Mesenchymal stem cell (in vitro differentiated cells and primary cell): ENCODE measurements at regions not wholly inside any gene's neighbourhood (a gene's known extent, or its start where the extent isn't known, plus 50 kb on each side); places are given as distances from the start of the nearest gene placed in this dataset.

ENCODE experiments used
- DNase-seq: peaks from one replicate; pipeline ENCODE4 v3.0.0-alpha.2; 2013
- H2AFZ ChIP-seq: one replicate; pipeline ENCODE4 v1.6.1; 2013; ENCODE audit warnings: low read depth, mild to moderate bottlenecking, control low read depth, inconsistent platforms, low read length, moderate library complexity
- H2AK5ac ChIP-seq: 2 replicates; pipeline ENCODE4 v1.6.1; 2013; ENCODE audit warnings: low read length, moderate library complexity, mild to moderate bottlenecking, inconsistent platforms; ENCODE audit not compliant: severe bottlenecking
- H2BK120ac ChIP-seq: one replicate; pipeline ENCODE4 v1.6.1; 2013; ENCODE audit warnings: low read depth, mild to moderate bottlenecking, inconsistent platforms, low read length, moderate library complexity
- H2BK12ac ChIP-seq, 2 experiments: one replicate each; pipeline ENCODE4 v1.6.1; 2013; ENCODE audit warnings: inconsistent platforms in 2 of 2, low read length in 2 of 2, mild to moderate bottlenecking in 2 of 2, moderate library complexity in 2 of 2, control low read depth in 1 of 2
- H2BK15ac ChIP-seq: one replicate; pipeline ENCODE4 v1.6.1; 2013; ENCODE audit warnings: mild to moderate bottlenecking, low read depth, inconsistent platforms; ENCODE audit not compliant: poor library complexity, severe bottlenecking
- H2BK5ac ChIP-seq: 2 replicates; pipeline ENCODE4 v1.6.1; 2013; ENCODE audit warnings: low read depth, mild to moderate bottlenecking, low read length, control low read depth, inconsistent platforms; ENCODE audit not compliant: poor library complexity, severe bottlenecking
- H3K14ac ChIP-seq, 2 experiments: one replicate each; pipeline ENCODE4 v1.6.1; 2013; ENCODE audit warnings: inconsistent platforms in 2 of 2, low read length in 2 of 2, control low read depth in 1 of 2, mild to moderate bottlenecking in 1 of 2, moderate library complexity in 1 of 2
- H3K18ac ChIP-seq, 2 experiments: one replicate each; pipeline ENCODE4 v1.6.1; 2013; ENCODE audit warnings: inconsistent platforms in 2 of 2, low read length in 2 of 2, control low read depth in 1 of 2, low read depth in 1 of 2, mild to moderate bottlenecking in 1 of 2
- H3K23ac ChIP-seq, 2 experiments: one replicate each; pipeline ENCODE4 v1.6.1; 2013; ENCODE audit warnings: inconsistent platforms in 2 of 2, low read length in 2 of 2, mild to moderate bottlenecking in 2 of 2, moderate library complexity in 2 of 2, control low read depth in 1 of 2
- H3K27ac ChIP-seq: 2 replicates; pipeline ENCODE4 v1.5.1; 2013; ENCODE audit warnings: mild to moderate bottlenecking, moderate library complexity, low read length, control low read depth, inconsistent platforms; ENCODE audit not compliant: poor library complexity, severe bottlenecking
- H3K27me3 ChIP-seq, 2 experiments: 2 replicates each; pipeline versions ENCODE4 v1.6.1 to v1.7.0; 2013; ENCODE audit warnings: low read length in 2 of 2, mild to moderate bottlenecking in 2 of 2, moderate library complexity in 2 of 2, control low read depth in 1 of 2, inconsistent platforms in 1 of 2; ENCODE audit not compliant: control insufficient read depth in 1 of 2, insufficient read depth in 1 of 2
- H3K36me3 ChIP-seq, 2 experiments: 2 replicates each; pipeline versions ENCODE4 v1.6.1 to v1.7.0; 2013; ENCODE audit warnings: low read length in 2 of 2, control low read depth in 1 of 2, inconsistent platforms in 1 of 2, low read depth in 1 of 2, mild to moderate bottlenecking in 1 of 2; ENCODE audit not compliant: insufficient read depth in 2 of 2, control insufficient read depth in 1 of 2
- H3K4ac ChIP-seq, 2 experiments: one replicate each; pipeline ENCODE4 v1.6.1; 2013; ENCODE audit warnings: inconsistent platforms in 2 of 2, low read length in 2 of 2, mild to moderate bottlenecking in 2 of 2, moderate library complexity in 2 of 2, control low read depth in 1 of 2, low read depth in 1 of 2
- H3K4me1 ChIP-seq: 2 replicates; pipeline ENCODE4 v1.6.1; 2013; ENCODE audit warnings: low read depth, low read length, control low read depth; ENCODE audit not compliant: control insufficient read depth, insufficient read depth
- H3K4me2 ChIP-seq: 2 replicates; pipeline ENCODE4 v1.6.1; 2013; ENCODE audit warnings: low read length, mild to moderate bottlenecking, inconsistent platforms; ENCODE audit not compliant: poor library complexity, severe bottlenecking
- H3K4me3 ChIP-seq, 2 experiments: 2 replicates each; pipeline versions ENCODE4 v1.5.1 to v1.7.0; 2013; ENCODE audit warnings: low read length in 2 of 2, mild to moderate bottlenecking in 2 of 2, control low read depth in 1 of 2, low read depth in 1 of 2; ENCODE audit not compliant: insufficient read depth in 1 of 2
- H3K79me1 ChIP-seq: replicated peaks from 2 replicates; pipeline ENCODE4 v1.6.1; 2013; ENCODE audit warnings: mild to moderate bottlenecking, control low read depth, low read length, inconsistent platforms; ENCODE audit not compliant: poor library complexity, severe bottlenecking
- H3K9ac ChIP-seq: 2 replicates; pipeline ENCODE4 v1.7.0; 2013; ENCODE audit warnings: mild to moderate bottlenecking, low read length, moderate library complexity
- H3K9me3 ChIP-seq: 2 replicates; pipeline ENCODE4 v1.7.0; 2013; ENCODE audit warnings: mild to moderate bottlenecking, low read length; ENCODE audit not compliant: control insufficient read depth
- H4K8ac ChIP-seq: one replicate; pipeline ENCODE4 v1.6.1; 2013; ENCODE audit warnings: inconsistent platforms, mild to moderate bottlenecking, low read length, moderate library complexity
- H4K91ac ChIP-seq: one replicate; pipeline ENCODE4 v1.6.1; 2013; ENCODE audit warnings: mild to moderate bottlenecking, low read length, inconsistent platforms
- WGBS: methylation state at CpG from one replicate; pipeline ENCODE4 v1.1.7; 2013; ENCODE audit warnings: mixed read lengths; 5-methylcytosine and 5-hydroxymethylcytosine counted together

- Histone ChIP-seq H3K14ac (no peak overlapping the region), H2AFZ (no peak overlapping the region), H3K9me3 (no peaks in the 10 kb centered on the region), H4K91ac (no peak overlapping the region), H3K23ac (no peak overlapping the region), H2BK5ac (no peak overlapping the region), H2BK15ac (no peak overlapping the region), H2BK12ac (no peak overlapping the region), H2AK5ac (no peak overlapping the region), H2BK120ac (no peak overlapping the region), H3K27ac (no peak overlapping the region), H3K79me1 (no peaks in the 10 kb centered on the region), H3K9ac (no peak overlapping the region), H3K4me2 (no peak overlapping the region), H3K18ac (no peak overlapping the region), H3K36me3 (no peaks in the 10 kb centered on the region), H3K4me3 (no peak overlapping the region), H3K4ac (no peak overlapping the region), H3K27me3 (no peaks in the 10 kb centered on the region), H4K8ac (no peak overlapping the region), H3K4me1 (no peaks in the 10 kb centered on the region)
- no peak for DNase-seq
- 97% methylated on average over 4 of the region's 4 CpGs for WGBS
Measured at GRCh38 chr5:112646139-112646936, 91.3 kb upstream of the APC start.

GRCh38 chr5:112647428-112647827 is 90.3 kb upstream of the APC start:
- H3K4me1 ChIP-seq: no peaks in the 10 kb centered on the region
- no peak overlapping the region for H3K4me2 ChIP-seq
- WGBS: 68% methylated on average over 1 of the region's 1 CpG
- H3K79me1 ChIP-seq: no peaks in the 10 kb centered on the region
- no peak overlapping the region for H2BK120ac ChIP-seq
- H2BK12ac ChIP-seq: no peak overlapping the region
- H3K27ac ChIP-seq: no peak overlapping the region
- H3K14ac ChIP-seq: no peak overlapping the region
- no peak overlapping the region for H3K23ac ChIP-seq
- no peak overlapping the region for H4K8ac ChIP-seq
- no peak overlapping the region for H3K4ac ChIP-seq
- no peaks in the 10 kb centered on the region for H3K27me3 ChIP-seq
- no peak for DNase-seq
- no peak overlapping the region for H2BK15ac ChIP-seq
- no peak overlapping the region for H2BK5ac ChIP-seq
- no peak overlapping the region for H2AK5ac ChIP-seq
- H3K36me3 ChIP-seq: no peaks in the 10 kb centered on the region
- H2AFZ ChIP-seq: no peak overlapping the region
- no peak overlapping the region for H4K91ac ChIP-seq
- H3K18ac ChIP-seq: no peak overlapping the region
- no peak overlapping the region for H3K9ac ChIP-seq
- no peak overlapping the region for H3K4me3 ChIP-seq
- no peaks in the 10 kb centered on the region for H3K9me3 ChIP-seq

DNA sequence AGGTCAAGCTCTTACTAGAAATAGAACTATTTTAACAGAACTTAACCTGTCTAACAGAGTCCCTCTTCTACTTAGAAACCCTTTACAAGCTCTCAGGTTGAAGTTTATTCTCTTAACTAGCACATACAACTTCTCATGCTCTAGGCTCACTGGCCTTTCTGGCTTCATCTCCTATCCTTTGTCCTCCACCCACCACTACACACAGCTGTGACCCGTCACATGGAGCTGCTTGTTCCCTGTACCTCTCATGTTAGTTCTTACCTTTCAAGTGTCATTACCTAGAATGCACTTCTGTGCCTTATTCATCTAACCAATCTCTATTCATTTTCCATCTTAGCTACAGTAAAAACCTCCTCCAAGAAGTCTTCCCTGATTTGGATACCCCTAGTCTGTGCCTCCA is 89.4 kb upstream of the APC start:
- H2BK120ac ChIP-seq: no peak overlapping the region
- H3K4ac ChIP-seq: no peak overlapping the region
- H3K4me1 ChIP-seq: no peaks in the 10 kb centered on the region
- H2BK5ac ChIP-seq: no peak overlapping the region
- 87% methylated on average over 1 of the region's 1 CpG for WGBS
- H3K4me3 ChIP-seq: no peak overlapping the region
- H3K9ac ChIP-seq: no peak overlapping the region
- H3K27ac ChIP-seq: no peak overlapping the region
- H3K36me3 ChIP-seq: no peaks in the 10 kb centered on the region
- H3K9me3 ChIP-seq: no peaks in the 10 kb centered on the region
- no peak overlapping the region for H2BK12ac ChIP-seq
- H3K79me1 ChIP-seq: no peaks in the 10 kb centered on the region
- H3K18ac ChIP-seq: no peak overlapping the region
- H3K23ac ChIP-seq: no peak overlapping the region
- no peak overlapping the region for H2AK5ac ChIP-seq
- H2BK15ac ChIP-seq: no peak overlapping the region
- no peak overlapping the region for H4K8ac ChIP-seq
- no peak overlapping the region for H3K4me2 ChIP-seq
- H3K14ac ChIP-seq: no peak overlapping the region
- H3K27me3 ChIP-seq: no peaks in the 10 kb centered on the region
- no peak for DNase-seq
- H2AFZ ChIP-seq: no peak overlapping the region
- H4K91ac ChIP-seq: no peak overlapping the region

DNA sequence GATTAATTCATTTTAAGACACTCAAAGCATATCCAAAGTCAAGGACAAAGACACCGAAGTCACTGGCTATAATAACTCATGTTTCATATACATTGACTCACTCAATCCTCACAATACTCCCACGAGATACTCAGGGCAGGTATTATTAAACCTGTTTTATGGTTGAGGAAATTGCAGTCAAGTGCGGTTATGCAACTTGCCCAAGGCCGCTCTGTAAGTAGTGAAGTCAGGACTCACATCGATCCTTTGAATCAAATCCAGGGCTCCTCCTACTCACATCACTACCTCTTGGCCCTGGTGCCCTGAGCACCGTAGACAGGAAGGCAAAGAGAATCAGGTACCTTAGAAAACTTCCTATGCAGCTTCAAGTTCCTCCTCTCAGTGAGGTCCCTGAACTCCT is 87.8 kb upstream of the APC start:
- Histone ChIP-seq H2BK12ac (no peak overlapping the region), H3K4me1 (no peaks in the 10 kb centered on the region), H2BK120ac (no peak overlapping the region), H3K23ac (no peak overlapping the region), H2AK5ac (no peak overlapping the region), H3K36me3 (no peaks in the 10 kb centered on the region), H2AFZ (no peak overlapping the region), H3K18ac (no peak overlapping the region), H4K91ac (no peak overlapping the region), H3K4me2 (no peak overlapping the region), H2BK5ac (no peak overlapping the region), H3K9ac (no peak overlapping the region), H3K9me3 (no peaks in the 10 kb centered on the region), H4K8ac (no peak overlapping the region), H3K4me3 (no peak overlapping the region), H3K14ac (no peak overlapping the region), H3K79me1 (no peaks in the 10 kb centered on the region), H3K27ac (no peak overlapping the region), H3K27me3 (no peaks in the 10 kb centered on the region), H2BK15ac (no peak overlapping the region), H3K4ac (no peak overlapping the region)
- 95% methylated on average over 5 of the region's 6 CpGs for WGBS
- no peak for DNase-seq
